Ovary (tissue), 7 donors: ENCODE measurements at regions not wholly inside any gene's neighbourhood (a gene's known extent, or its start where the extent isn't known, plus 50 kb on each side); places are given as distances from the start of the nearest gene placed in this dataset.
A peak's percentile ranks its signal among the peaks of the same experiment; 100 is the strongest.

Experiments used
- DNase-seq, 5 donors: peaks; one replicate each; pipeline ENCODE4 v3.0.0-alpha.2; 2019 to 2020
- H3K27ac ChIP-seq, 2 donors: fragments of 200-600 bp; one replicate each; pipeline versions ENCODE4 v1.5.1 to v1.8.0; 2019 to 2022
- H3K27me3 ChIP-seq: fragments of 200-600 bp; one replicate; pipeline ENCODE4 v1.8.0; 2022
- H3K36me3 ChIP-seq: fragments of 200-600 bp; sonication (generic); one replicate; pipeline ENCODE4 v1.5.1; 2019
- H3K4me1 ChIP-seq: one replicate; pipeline ENCODE4 v1.8.1; 2013; ENCODE audit warnings: mild to moderate bottlenecking, moderate library complexity; ENCODE audit not compliant: insufficient read depth
- H3K4me3 ChIP-seq: fragments of 200-600 bp; sonication (generic); one replicate; pipeline ENCODE4 v1.5.1; 2017
- H3K9me3 ChIP-seq, 2 donors: fragments of 200-600 bp in 1 of 2; sonication (generic) in 1 of 2; one replicate each; pipeline versions ENCODE4 v1.5.1 to v1.8.1; 2013 to 2019; ENCODE audit warnings: mild to moderate bottlenecking in 1 of 2, moderate library complexity in 1 of 2
- CTCF ChIP-seq, 3 donors: fragments of 450-650 bp in 2 of 3; fragments of 200-600 bp in 1 of 3; IDR thresholded peaks; one replicate each; pipeline versions ENCODE4 v1.5.1 to v1.8.0; 2016 to 2022; ENCODE audit warnings: antibody characterized with exemption in 3 of 3, mild to moderate bottlenecking in 1 of 3
- EP300 ChIP-seq: sonication (generic); formaldehyde crosslinking; IDR thresholded peaks from one replicate; pipeline ENCODE4 v1.6.1; 2017; ENCODE audit warnings: antibody characterized with exemption
- POLR2A ChIP-seq: fragments of 450-650 bp; IDR thresholded peaks from one replicate; pipeline ENCODE4 v1.6.1; 2017; ENCODE audit warnings: antibody characterized with exemption, mild to moderate bottlenecking, moderate library complexity
- WGBS, 3 donors: extraction: QIAGEN DNeasy Blood & Tissue Kit in 1 of 3; methylation state at CpG; one replicate each; pipeline versions ENCODE4 v1.1.5 to v1.1.7; 2013 to 2017; 5-methylcytosine and 5-hydroxymethylcytosine counted together
- intact Hi-C, 4 donors: fragments of 100-400 bp; cut with DNase I; formaldehyde crosslinking; loops; one replicate each; pipeline versions ENCODE4 v1.11.0 to v1.15.1; 2022 to 2023
- donor health status: DM: no; HTN: no; CAD: no; lungs with moderate emphysema.
- donor health status: DM: no; HTN: no; CAD: no.
- donor health status: Bipolar disorder and iron deficiency.
- donor health status: DM: no; HTN: no; CAD: no.
- donor health status: DM: yes; HTN: yes; CAD: no.

GRCh38 chr21:43334214-43334958 is 92.5 kb downstream of the SIK1 start:
- intact Hi-C loops = loop anchor here in 1 of 4 donors (5.0 kb wide), 1 partner anchor 368 kb away; no protein-coding TSS in a partner anchor
- Histone ChIP-seq H3K27me3 (no peaks in the 10 kb centered on the region), H3K36me3 (no peaks in the 10 kb centered on the region), H3K27ac (no peak overlapping the region), H3K9me3 (no peaks in the 10 kb centered on the region), H3K4me3 (no peak overlapping the region), H3K4me1 (peaks cover 19% of the 10 kb centered on the region)
- TF ChIP-seq EP300 (no peak), POLR2A (no peak), CTCF (IDR thresholded peaks at IDR 0.05) (no peak)
- peak in 1 of 5 donors; percentile 19 for DNase-seq
- 89 to 95% (median 94%) methylated on average over 16 of the region's 16 CpGs for WGBS, 3 donors

DNA sequence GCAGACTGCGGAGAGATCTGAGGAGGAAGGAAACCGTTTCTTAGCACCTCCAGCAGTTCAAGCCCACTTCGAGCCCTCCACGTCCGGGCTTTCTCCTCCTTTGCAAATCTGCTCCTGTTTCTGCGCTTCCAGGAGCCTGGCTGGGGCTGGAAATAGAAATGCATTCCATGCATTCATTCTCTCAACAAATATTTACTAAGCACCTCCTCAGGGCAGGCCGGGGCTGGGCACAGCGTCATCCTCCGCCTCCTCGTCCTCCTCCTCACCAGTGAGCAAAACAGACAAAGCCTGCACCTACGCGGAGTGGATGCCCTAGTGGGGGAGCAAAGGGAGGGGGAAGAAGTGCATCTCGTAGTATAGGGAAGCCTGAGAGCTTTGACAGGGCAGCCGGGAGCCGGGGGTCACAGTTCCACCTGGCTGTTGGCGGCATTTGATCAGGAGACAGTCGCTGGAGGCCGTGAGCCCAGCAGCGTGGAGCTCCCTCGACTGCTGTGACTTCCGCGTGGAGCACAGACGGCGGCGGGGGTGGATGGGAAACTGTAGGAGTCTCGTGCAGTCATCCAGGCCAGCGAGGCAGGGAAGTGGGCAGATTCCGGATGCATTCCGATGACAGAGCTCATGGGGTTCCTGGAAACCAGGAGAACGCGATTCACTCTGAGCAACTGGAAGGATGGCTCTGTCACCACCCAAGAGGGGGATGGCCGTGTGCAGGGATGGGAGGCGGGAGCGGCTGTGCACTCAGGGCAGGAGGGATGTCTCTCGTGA is 93.5 kb downstream of the SIK1 start:
- Histone ChIP-seq H3K4me3 (no peak overlapping the region), H3K27ac (peak overlapping the region; percentile 47 to 77), H3K36me3 (no peaks in the 10 kb centered on the region), H3K9me3 (no peaks in the 10 kb centered on the region), H3K4me1 (peaks cover 19% of the 10 kb centered on the region), H3K27me3 (no peaks in the 10 kb centered on the region)
- no peak for TF ChIP-seq CTCF (IDR thresholded peaks at IDR 0.05)
- peak; percentile 49 to 74 (median 59) for DNase-seq
- intact Hi-C loops = loop anchor here in 1 of 4 donors (5.0 kb wide), 1 partner anchor 369 kb away; no protein-coding TSS in a partner anchor
- WGBS, 3 donors = 12 to 19% (median 12%) methylated on average over 35 of the region's 35 CpGs

GRCh38 chr21:43332861-43333297 is 94.1 kb downstream of the SIK1 start:
- no peak overlapping the region for H3K4me3 ChIP-seq

More at GRCh38 chr21:43332861-43333297, 94.1 kb downstream of the SIK1 start:
- peak in 2 of 5 donors; percentile 48 to 64 for DNase-seq
- peak overlapping the region; percentile 47 to 77 for H3K27ac ChIP-seq
- TF ChIP-seq CTCF (IDR thresholded peaks at IDR 0.05) = no peak
- H3K36me3 ChIP-seq = no peaks in the 10 kb centered on the region
- H3K9me3 ChIP-seq = no peaks in the 10 kb centered on the region
- peaks cover 19% of the 10 kb centered on the region for H3K4me1 ChIP-seq
- no peaks in the 10 kb centered on the region for H3K27me3 ChIP-seq
- WGBS, 3 donors = 15 to 24% (median 16%) methylated on average over 15 to 16 of the region's 16 CpGs
- intact Hi-C loops = loop anchor here in 1 of 4 donors (5.0 kb wide), 1 partner anchor 369 kb away; no protein-coding TSS in a partner anchor
